H1 (cell line): ENCODE measurements at regions not wholly inside any gene's neighbourhood (a gene's known extent, or its start where the extent isn't known, plus 50 kb on each side); places are given as distances from the start of the nearest gene placed in this dataset.
A peak's percentile ranks its signal among the peaks of the same experiment; 100 is the strongest.

Experiments
- CTCF ChIA-PET: fragments of 300-600 bp; sonication (Branson Sonifier 250); formaldehyde crosslinking; loops from one replicate; lab custom pipeline; 2021; ENCODE audit not compliant: partially characterized antibody; lab: Charles Lee
- POLR2A ChIA-PET: fragments of 300-600 bp; sonication (Branson Sonifier 250); formaldehyde crosslinking; loops from one replicate; lab custom pipeline; 2021; ENCODE audit warnings: inconsistent platforms; ENCODE audit not compliant: partially characterized antibody; lab: Charles Lee
- DNase-seq, 2 experiments: peaks; one replicate each; pipeline versions ENCODE4 v3.0.0 to v3.0.0-alpha.2; 2010 to 2022; ENCODE audit warnings: low spot score in 2 of 2, low read depth in 1 of 2, mixed read lengths in 1 of 2
- FAIRE-seq: peaks from 2 replicates; lab custom pipeline; 2011; peaks lifted over from hg19 to GRCh38; lab: Jason Lieb, UNC
- H2AFZ ChIP-seq: 2 replicates; pipeline ENCODE4 v1.8.1; 2012; ENCODE audit warnings: low read length, inconsistent platforms
- H2AK5ac ChIP-seq: 2 replicates; pipeline ENCODE4 v1.6.1; 2013; ENCODE audit warnings: low read depth, low read length
- H2BK120ac ChIP-seq: replicated peaks from 2 replicates; pipeline ENCODE3; 2013; ENCODE audit warnings: low read depth, low read length, inconsistent platforms
- H2BK12ac ChIP-seq: 2 replicates; pipeline ENCODE4 v1.6.1; 2013; ENCODE audit warnings: low read depth, low read length
- H2BK15ac ChIP-seq: 2 replicates; pipeline ENCODE4 v1.6.1; 2013; ENCODE audit warnings: low read length
- H2BK20ac ChIP-seq: 2 replicates; pipeline ENCODE4 v1.6.1; 2013; ENCODE audit warnings: low read length
- H2BK5ac ChIP-seq: 2 replicates; pipeline ENCODE4 v1.6.1; 2013; ENCODE audit warnings: low read depth, low read length
- H3K14ac ChIP-seq: 2 replicates; pipeline ENCODE4 v1.6.1; 2013; ENCODE audit warnings: inconsistent platforms; ENCODE audit not compliant: insufficient read length
- H3K18ac ChIP-seq: 2 replicates; pipeline ENCODE4 v1.6.1; 2013; ENCODE audit warnings: low read length; ENCODE audit errors: extremely low read depth
- H3K23ac ChIP-seq: 2 replicates; pipeline ENCODE4 v1.6.1; 2013; ENCODE audit warnings: inconsistent platforms; ENCODE audit not compliant: insufficient read length
- H3K23me2 ChIP-seq: 2 replicates; pipeline ENCODE4 v1.6.1; 2013; ENCODE audit warnings: low read depth, low read length
- H3K27ac ChIP-seq: 2 replicates; pipeline ENCODE4 v1.6.1; 2011; ENCODE audit warnings: low read depth, low read length, inconsistent platforms
- H3K27me3 ChIP-seq, 4 experiments: replicated peaks in 1 of 4; 1 replicate in 1 of 4; 2 replicates in 3 of 4; pipeline versions ENCODE4 v1.6.1 to v1.8.1; 2011 to 2013; ENCODE audit warnings: low read length in 3 of 4, mild to moderate bottlenecking in 3 of 4, inconsistent platforms in 2 of 4, mixed read lengths in 2 of 4, moderate library complexity in 1 of 4; ENCODE audit not compliant: control insufficient read depth in 3 of 4, insufficient read depth in 3 of 4; ENCODE audit errors: extremely low read depth in 1 of 4
- H3K36me3 ChIP-seq, 4 experiments: 2 replicates each; pipeline versions ENCODE4 v1.6.1 to v1.8.1; 2011 to 2013; ENCODE audit warnings: mild to moderate bottlenecking in 4 of 4, low read length in 3 of 4, moderate library complexity in 2 of 4, control low read depth in 1 of 4, inconsistent platforms in 1 of 4; ENCODE audit not compliant: insufficient read depth in 4 of 4, control insufficient read depth in 2 of 4
- H3K4ac ChIP-seq: replicated peaks from 2 replicates; pipeline ENCODE3; 2013; ENCODE audit warnings: low read length, low read depth, mixed read lengths, inconsistent platforms; ENCODE audit not compliant: insufficient read length
- H3K4me1 ChIP-seq, 4 experiments: replicated peaks in 1 of 4; 1 replicate in 1 of 4; 2 replicates in 3 of 4; pipeline versions ENCODE4 v1.6.1 to v1.8.1; 2011 to 2013; ENCODE audit warnings: low read length in 3 of 4, inconsistent platforms in 2 of 4, mixed read lengths in 1 of 4; ENCODE audit not compliant: insufficient read depth in 4 of 4, control insufficient read depth in 3 of 4
- H3K4me2 ChIP-seq, 2 experiments: 2 replicates each; pipeline versions ENCODE4 v1.6.1 to v1.8.1; 2011 to 2013; ENCODE audit warnings: low read depth in 2 of 2, low read length in 2 of 2, control low read depth in 1 of 2, inconsistent platforms in 1 of 2, mild to moderate bottlenecking in 1 of 2; ENCODE audit not compliant: insufficient read depth in 1 of 2
- H3K4me3 ChIP-seq, 4 experiments: fragments of 200-600, 300-600 bp in 1 of 4; sonication (generic), shearing (Covaris generic), sonication (Bioruptor Twin) in 1 of 4; 2 replicates each; pipeline versions ENCODE4 v1.5.1 to v1.8.1; 2011 to 2016; ENCODE audit warnings: low read length in 4 of 4, low read depth in 3 of 4, control low read depth in 2 of 4, inconsistent platforms in 2 of 4, mild to moderate bottlenecking in 2 of 4, mixed read lengths in 1 of 4, moderate library complexity in 1 of 4; ENCODE audit not compliant: insufficient read depth in 2 of 4; ENCODE audit errors: extremely low read depth in 1 of 4
- H3K56ac ChIP-seq: replicated peaks from 2 replicates; pipeline ENCODE3; 2013; ENCODE audit warnings: low read depth, mild to moderate bottlenecking, mixed read lengths, low read length, inconsistent platforms; ENCODE audit not compliant: insufficient read length
- H3K79me1 ChIP-seq: 2 replicates; pipeline ENCODE4 v1.6.1; 2013; ENCODE audit warnings: low read depth, low read length, control low read depth
- H3K79me2 ChIP-seq, 2 experiments: 2 replicates each; pipeline versions ENCODE4 v1.6.1 to v1.8.1; 2012 to 2013; ENCODE audit warnings: low read length in 2 of 2, mild to moderate bottlenecking in 2 of 2, inconsistent platforms in 1 of 2; ENCODE audit not compliant: insufficient read depth in 2 of 2, control insufficient read depth in 1 of 2
- H3K9ac ChIP-seq, 4 experiments: replicated peaks in 1 of 4; 1 replicate in 1 of 4; 2 replicates in 3 of 4; pipeline versions ENCODE4 v1.6.1 to v1.8.1; 2011 to 2013; ENCODE audit warnings: low read depth in 3 of 4, low read length in 3 of 4, control low read depth in 2 of 4, mild to moderate bottlenecking in 2 of 4, moderate library complexity in 2 of 4, inconsistent platforms in 1 of 4; ENCODE audit errors: extremely low read depth in 1 of 4
- H3K9me3 ChIP-seq, 2 experiments: 2 replicates each; pipeline versions ENCODE4 v1.6.1 to v1.8.1; 2012 to 2013; ENCODE audit warnings: mild to moderate bottlenecking in 2 of 2, moderate library complexity in 2 of 2, control low read depth in 1 of 2, inconsistent platforms in 1 of 2, low read depth in 1 of 2, low read length in 1 of 2, mixed read lengths in 1 of 2; ENCODE audit not compliant: insufficient read depth in 2 of 2
- H4K20me1 ChIP-seq, 2 experiments: replicated peaks in 1 of 2; 2 replicates each; pipeline versions ENCODE3 to v1.8.1; 2011 to 2013; ENCODE audit warnings: inconsistent platforms in 2 of 2, low read length in 2 of 2, mild to moderate bottlenecking in 1 of 2; ENCODE audit not compliant: insufficient read depth in 2 of 2, control insufficient read depth in 1 of 2
- H4K5ac ChIP-seq: 2 replicates; pipeline ENCODE4 v1.6.1; 2013; ENCODE audit warnings: low read length, low read depth, mixed read lengths, inconsistent platforms; ENCODE audit not compliant: insufficient read length
- H4K8ac ChIP-seq: 2 replicates; pipeline ENCODE4 v1.8.0; 2013; ENCODE audit warnings: mild to moderate bottlenecking, moderate library complexity, low read length, inconsistent platforms; ENCODE audit not compliant: insufficient read depth; ENCODE audit errors: extremely low read depth
- H4K91ac ChIP-seq: replicated peaks from 2 replicates; pipeline ENCODE3; 2013; ENCODE audit warnings: low read length, mixed read lengths, inconsistent platforms; ENCODE audit not compliant: insufficient read length
- ASH2L ChIP-seq: fragments of 200-600, 300-600 bp; sonication (generic); IDR thresholded peaks from one replicate; pipeline ENCODE4 v1.7.1; 2017; ENCODE audit warnings: low read length
- JUND ChIP-seq: IDR thresholded peaks from 2 replicates; pipeline ENCODE4 v1.6.1; 2011; ENCODE audit warnings: mild to moderate bottlenecking, improper control_type of control experiment, low read length
- KDM1A ChIP-seq: fragments of 200-600, 300-600 bp; sonication (generic); IDR thresholded peaks from 2 replicates; pipeline ENCODE4 v1.7.1; 2016; ENCODE audit warnings: mild to moderate bottlenecking, low read length, borderline replicate concordance
- KDM5A ChIP-seq: fragments of 200-600 bp; IDR thresholded peaks from 2 replicates; pipeline ENCODE4 v1.7.1; 2012; ENCODE audit warnings: mild to moderate bottlenecking, low read length, inconsistent platforms, mixed read lengths
- SIX5 ChIP-seq: IDR thresholded peaks from 2 replicates; pipeline ENCODE4 v1.6.1; 2011; ENCODE audit warnings: mild to moderate bottlenecking, low read depth, low read length
- TAF7 ChIP-seq: optimal IDR thresholded peaks from 2 replicates; pipeline ENCODE3; 2011; ENCODE audit warnings: low read depth, mild to moderate bottlenecking, inconsistent platforms, low read length, moderate library complexity, borderline replicate concordance
- YY1 ChIP-seq: IDR thresholded peaks from 2 replicates; pipeline ENCODE4 v1.6.1; 2011; ENCODE audit warnings: low read depth, mild to moderate bottlenecking, low read length
- ZNF274 ChIP-seq: IDR thresholded peaks from 2 replicates; pipeline ENCODE4 v1.7.0; 2012; ENCODE audit warnings: low read length, borderline replicate concordance; ENCODE audit errors: extremely low read depth
- WGBS, 2 experiments: shearing (Covaris generic) in 1 of 2; methylation state at CpG; one replicate each; pipeline versions ENCODE4 v1.1.6 to v1.1.7; 2013 to 2015; ENCODE audit warnings: low lambda C conversion rate in 2 of 2, mixed read lengths in 2 of 2, inconsistent platforms in 1 of 2, low coverage in 1 of 2, missing lambda C conversion rate in 1 of 2; ENCODE audit not compliant: insufficient replicate concordance in 2 of 2, insufficient coverage in 1 of 2, insufficient read length in 1 of 2; ENCODE audit errors: extremely low coverage in 1 of 2, missing lambda C conversion rate in 1 of 2; 5-methylcytosine and 5-hydroxymethylcytosine counted together
- TF ChIP-seq, protein P1 (sequence below): IDR thresholded peaks from 2 replicates; pipeline ENCODE4 v1.6.1; 2012; ENCODE audit warnings: inconsistent platforms
- TF ChIP-seq, protein P2 (sequence below): IDR thresholded peaks from 2 replicates; pipeline ENCODE4 v1.6.1; 2011; ENCODE audit warnings: low read depth, mild to moderate bottlenecking, low read length; ENCODE audit not compliant: insufficient read depth

DNA sequence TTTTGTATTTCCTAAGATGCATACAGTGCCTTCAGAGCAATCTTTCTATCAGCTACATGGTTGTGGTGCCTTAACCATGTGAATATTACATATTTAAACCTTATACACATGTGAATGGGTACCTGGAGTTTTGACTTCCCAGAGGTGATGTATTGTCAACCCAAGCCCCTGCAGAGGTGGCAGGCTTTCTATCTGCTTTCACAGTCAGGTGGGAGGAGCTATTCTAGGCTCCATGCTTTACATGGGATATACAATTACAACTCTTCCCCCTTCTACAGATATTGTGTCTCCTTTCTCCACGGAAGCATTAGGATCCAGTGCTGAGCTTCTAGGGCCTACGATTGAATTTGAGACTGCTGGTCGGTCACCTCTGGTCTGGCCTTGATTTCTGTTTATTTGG, 89.8 kb upstream of the TUT7 start:
- H3K4me2 ChIP-seq, result 0 out of 4 replicates have a peak overlapping the region, but pooled peaks of 1 of the 2 experiments have one; percentile 13
- ChIA-PET POLR2A (no interaction called here), CTCF (interaction anchor here (0.5 to 2.0 kb wide), 3 partner anchors 10 to 879 kb away, joined by 3 to 12 read pairs (median 4); no protein-coding TSS in a partner anchor)
- H4K20me1 ChIP-seq, result no peaks in the 10 kb centered on the region
- no peak overlapping the region for H3K56ac ChIP-seq
- H3K9ac ChIP-seq, result no peak overlapping the region
- no peak for FAIRE-seq
- no peak overlapping the region for H2BK15ac ChIP-seq
- no peak overlapping the region for H4K5ac ChIP-seq
- H3K4me1 ChIP-seq, result peaks cover 0 to 3% (median 0%) of the 10 kb centered on the region in 4 experiments; a peak in 1 of 7 replicates
- no peak overlapping the region for H4K91ac ChIP-seq
- no peaks in the 10 kb centered on the region for H3K36me3 ChIP-seq
- no peaks in the 10 kb centered on the region for H3K79me2 ChIP-seq
- no peak overlapping the region for H2BK5ac ChIP-seq
- no peak overlapping the region for H3K4ac ChIP-seq
- no peak overlapping the region for H3K18ac ChIP-seq
- peak overlapping the region; percentile 65; the same call in 1 of the 2 replicates for H2AFZ ChIP-seq
- no peak overlapping the region for H2AK5ac ChIP-seq
- H3K23me2 ChIP-seq, result no peaks in the 10 kb centered on the region; the same call in 1 of the 2 replicates
- no peaks in the 10 kb centered on the region for H3K27me3 ChIP-seq
- H2BK120ac ChIP-seq, result no peak overlapping the region
- no peak overlapping the region for H3K23ac ChIP-seq
- no peak overlapping the region for H2BK20ac ChIP-seq
- H2BK12ac ChIP-seq, result no peak overlapping the region
- WGBS, 2 experiments, result 51% methylated on average over 3 of the region's 3 CpGs; no CpG with 5 or more reads in 1 of the 2 experiments
- no peak overlapping the region for H3K27ac ChIP-seq
- no peaks in the 10 kb centered on the region for H3K9me3 ChIP-seq
- H3K79me1 ChIP-seq, result no peaks in the 10 kb centered on the region
- H3K4me3 ChIP-seq, result no peak overlapping the region
- no peak for DNase-seq
- no peak overlapping the region for H3K14ac ChIP-seq
- H4K8ac ChIP-seq, result no peak overlapping the region
- TF ChIP-seq TAF7 (no peak), KDM1A (no peak), ZNF274 (no peak), KDM5A (no peak), YY1 (no peak), ASH2L (no peak), SIX5 (no peak), JUND (no peak)
- TF ChIP-seq, protein P1, sequence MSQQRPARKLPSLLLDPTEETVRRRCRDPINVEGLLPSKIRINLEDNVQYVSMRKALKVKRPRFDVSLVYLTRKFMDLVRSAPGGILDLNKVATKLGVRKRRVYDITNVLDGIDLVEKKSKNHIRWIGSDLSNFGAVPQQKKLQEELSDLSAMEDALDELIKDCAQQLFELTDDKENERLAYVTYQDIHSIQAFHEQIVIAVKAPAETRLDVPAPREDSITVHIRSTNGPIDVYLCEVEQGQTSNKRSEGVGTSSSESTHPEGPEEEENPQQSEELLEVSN, result no peak
- TF ChIP-seq, protein P2, sequence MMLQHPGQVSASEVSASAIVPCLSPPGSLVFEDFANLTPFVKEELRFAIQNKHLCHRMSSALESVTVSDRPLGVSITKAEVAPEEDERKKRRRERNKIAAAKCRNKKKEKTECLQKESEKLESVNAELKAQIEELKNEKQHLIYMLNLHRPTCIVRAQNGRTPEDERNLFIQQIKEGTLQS, result no peak
